ENCODE measurements at regions not wholly inside any gene's neighbourhood (a gene's known extent, or its start where the extent isn't known, plus 50 kb on each side); places are given as distances from the start of the nearest gene placed in this dataset.
A peak's percentile ranks its signal among the peaks of the same experiment; 100 is the strongest.

- no peak overlapping the region for H3K4me3 ChIP-seq (ENCODE audit: low read depth, low read length)
- no peak for TF ChIP-seq CTCF (IDR thresholded peaks at IDR 0.05; ENCODE audit: insufficient read depth, low read depth, low read length, missing control alignments)
- DNase-seq (ENCODE audit: low read depth): no peak
Measured at GRCh38 chr16:47884116-47884725, 271.6 kb downstream of the ABCC12 start.

- TF ChIP-seq CTCF (IDR thresholded peaks at IDR 0.05; ENCODE audit: insufficient read depth, low read depth, low read length, missing control alignments): no peak
- no peak for DNase-seq (ENCODE audit: low read depth)
- no peak overlapping the region for H3K4me3 ChIP-seq (ENCODE audit: low read depth, low read length)
Measured at GRCh38 chr16:47881574-47881973, 274.2 kb downstream of the ABCC12 start.

GRCh38 chr16:47880653-47881052 is 275.1 kb downstream of the ABCC12 start:
- DNase-seq (ENCODE audit: low read depth): no peak
- TF ChIP-seq CTCF (IDR thresholded peaks at IDR 0.05; ENCODE audit: insufficient read depth, low read depth, low read length, missing control alignments): no peak
- no peak overlapping the region for H3K4me3 ChIP-seq (ENCODE audit: low read depth, low read length)

- no peak for TF ChIP-seq CTCF (IDR thresholded peaks at IDR 0.05; ENCODE audit: insufficient read depth, low read depth, low read length, missing control alignments)
- H3K4me3 ChIP-seq (ENCODE audit: low read depth, low read length): no peak overlapping the region
- no peak for DNase-seq (ENCODE audit: low read depth)
Measured at GRCh38 chr16:47877166-47877565, 278.6 kb downstream of the ABCC12 start.

- no peak for TF ChIP-seq CTCF (IDR thresholded peaks at IDR 0.05; ENCODE audit: insufficient read depth, low read depth, low read length, missing control alignments)
- no peak overlapping the region for H3K4me3 ChIP-seq (ENCODE audit: low read depth, low read length)
- DNase-seq (ENCODE audit: low read depth): no peak
Measured at GRCh38 chr16:47876511-47876910, 279.3 kb downstream of the ABCC12 start.

GRCh38 chr16:47873434-47873833 is 282.4 kb downstream of the ABCC12 start:
- H3K4me3 ChIP-seq (ENCODE audit: low read depth, low read length): no peak overlapping the region
- peak; percentile 41 for TF ChIP-seq CTCF (IDR thresholded peaks at IDR 0.05; ENCODE audit: insufficient read depth, low read depth, low read length, missing control alignments)
- DNase-seq (ENCODE audit: low read depth): peak; percentile 9

GRCh38 chr16:47872225-47872624 is 283.6 kb downstream of the ABCC12 start:
- TF ChIP-seq CTCF (IDR thresholded peaks at IDR 0.05; ENCODE audit: insufficient read depth, low read depth, low read length, missing control alignments): no peak
- no peak overlapping the region for H3K4me3 ChIP-seq (ENCODE audit: low read depth, low read length)
- no peak for DNase-seq (ENCODE audit: low read depth)
